ENCODE measurements at regions not wholly inside any gene's neighbourhood (a gene's known extent, or its start where the extent isn't known, plus 50 kb on each side); places are given as distances from the start of the nearest gene placed in this dataset.

DNA sequence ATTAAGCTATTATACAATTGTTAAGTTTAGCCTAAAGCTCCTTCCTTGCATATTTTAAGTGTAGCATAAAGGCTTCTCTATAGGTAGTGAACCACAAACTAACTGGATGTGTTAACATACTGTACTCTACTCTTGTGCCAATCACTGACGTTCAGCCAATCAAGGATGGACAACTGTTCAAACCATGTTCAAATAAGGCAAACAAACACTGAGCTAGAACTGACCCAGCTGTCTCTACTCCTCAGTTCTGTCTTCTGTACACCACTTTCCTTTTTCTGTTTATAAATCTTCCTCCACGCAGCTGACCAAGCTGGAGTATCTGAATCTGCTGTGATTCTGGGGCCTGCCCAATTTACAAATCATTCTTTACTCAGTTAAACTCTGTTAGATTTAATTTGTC, 188.7 kb upstream of the MBL2 start:
- POLR2A ChIA-PET = no interaction called here
- H3K4me3 Mint-ChIP-seq = no peak overlapping the region

GRCh38 chr10:52959810-52960209, 187.2 kb upstream of the MBL2 start:
- no peak overlapping the region for H3K27ac Mint-ChIP-seq
- peaks cover 1% of the 10 kb centered on the region for H3K9me3 Mint-ChIP-seq
- no peak overlapping the region for H3K4me3 Mint-ChIP-seq
- H3K36me3 Mint-ChIP-seq (ENCODE audit: low read depth) = no peaks in the 10 kb centered on the region
- ChIA-PET CTCF (no interaction called here), POLR2A (no interaction called here)
- H3K4me1 Mint-ChIP-seq = no peaks in the 10 kb centered on the region
- ATAC-seq (ENCODE audit: low read depth) (no peak), DNase-seq (no peak)
- intact Hi-C loops (cut with micrococcal nuclease) = no loop called here
- no peak for TF ChIP-seq CTCF (IDR thresholded peaks at IDR 0.05)
- no peaks in the 10 kb centered on the region for H3K27me3 Mint-ChIP-seq

More for the DNA sequence above, 188.7 kb upstream of the MBL2 start:
- CTCF ChIA-PET = no interaction called here
- ATAC-seq (ENCODE audit: low read depth) (no peak), DNase-seq (no peak)
- no peak for TF ChIP-seq CTCF (IDR thresholded peaks at IDR 0.05)
- Mint-ChIP-seq H3K9me3 (peaks cover 1% of the 10 kb centered on the region), H3K27ac (no peak overlapping the region), H3K36me3 (ENCODE audit: low read depth) (no peaks in the 10 kb centered on the region), H3K27me3 (no peaks in the 10 kb centered on the region), H3K4me1 (peaks cover 6% of the 10 kb centered on the region)
- intact Hi-C loops (cut with micrococcal nuclease) = no loop called here

DNA sequence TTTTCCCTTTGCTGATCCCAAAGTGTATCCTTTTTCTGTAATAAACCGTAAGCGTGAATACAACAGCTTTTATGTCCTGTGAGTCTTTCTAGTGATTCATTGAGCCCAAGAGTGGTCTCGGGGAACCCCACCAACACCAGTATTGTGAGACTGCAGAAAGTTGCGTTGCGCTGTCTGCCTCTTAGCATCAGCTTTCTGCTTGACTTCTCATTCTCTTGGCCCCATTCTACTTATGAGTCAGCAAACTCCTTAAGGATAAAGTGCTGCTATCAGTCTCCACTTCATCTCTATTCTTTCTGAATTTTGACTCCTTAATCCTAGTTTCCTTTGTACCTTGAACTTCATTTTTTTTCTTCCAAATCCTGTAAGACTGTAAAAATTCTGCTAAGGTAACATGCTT, 184.3 kb upstream of the MBL2 start:
- no peak for DNase-seq
- Mint-ChIP-seq H3K4me1 (no peaks in the 10 kb centered on the region), H3K27ac (no peak overlapping the region), H3K9me3 (no peaks in the 10 kb centered on the region), H3K4me3 (no peak overlapping the region), H3K36me3 (ENCODE audit: low read depth) (no peaks in the 10 kb centered on the region), H3K27me3 (no peaks in the 10 kb centered on the region)
- no peak for ATAC-seq (ENCODE audit: low read depth)
- POLR2A ChIA-PET = no interaction called here
- intact Hi-C loops (cut with micrococcal nuclease) = no loop called here
- TF ChIP-seq CTCF (IDR thresholded peaks at IDR 0.05) = no peak
- CTCF ChIA-PET = no interaction called here

GRCh38 chr10:52956461-52956860, 183.9 kb upstream of the MBL2 start:
- no peak for DNase-seq
- H3K4me3 Mint-ChIP-seq = no peak overlapping the region
- ATAC-seq (ENCODE audit: low read depth) = no peak
- CTCF ChIA-PET = no interaction called here
- H3K36me3 Mint-ChIP-seq (ENCODE audit: low read depth) = no peaks in the 10 kb centered on the region
- no peak for TF ChIP-seq CTCF (IDR thresholded peaks at IDR 0.05)
- H3K27me3 Mint-ChIP-seq = no peaks in the 10 kb centered on the region
- intact Hi-C loops (cut with micrococcal nuclease) = no loop called here
- no peaks in the 10 kb centered on the region for H3K4me1 Mint-ChIP-seq
- no peaks in the 10 kb centered on the region for H3K9me3 Mint-ChIP-seq
- H3K27ac Mint-ChIP-seq = no peak overlapping the region
- POLR2A ChIA-PET = no interaction called here

DNA sequence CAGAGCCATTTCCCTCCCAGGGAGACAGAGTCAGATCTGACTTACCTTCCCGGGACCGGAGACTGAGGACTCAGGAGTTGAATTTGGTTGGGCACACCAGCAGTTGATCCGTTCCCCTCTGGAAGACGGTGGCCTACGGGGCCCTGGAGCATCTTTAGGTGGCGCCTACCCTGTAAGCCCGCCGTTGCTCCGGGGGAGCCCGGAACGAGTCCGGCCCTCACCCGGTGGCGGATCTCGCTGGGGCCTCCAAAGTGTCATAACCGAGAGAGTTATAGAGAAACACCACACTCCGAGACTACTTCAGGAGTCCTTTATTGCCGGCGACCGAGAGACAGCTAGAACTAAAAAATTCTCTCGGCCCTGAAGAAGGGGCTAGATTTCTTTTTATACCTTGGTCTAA, 182.8 kb upstream of the MBL2 start:
- no peaks in the 10 kb centered on the region for H3K36me3 Mint-ChIP-seq (ENCODE audit: low read depth)
- DNase-seq = no peak
- intact Hi-C loops (cut with micrococcal nuclease) = no loop called here
- ATAC-seq (ENCODE audit: low read depth) = no peak
- H3K9me3 Mint-ChIP-seq = no peaks in the 10 kb centered on the region
- no peaks in the 10 kb centered on the region for H3K4me1 Mint-ChIP-seq
- H3K27me3 Mint-ChIP-seq = no peaks in the 10 kb centered on the region
- H3K27ac Mint-ChIP-seq = no peak overlapping the region
- POLR2A ChIA-PET = no interaction called here
- CTCF ChIA-PET = no interaction called here
- H3K4me3 Mint-ChIP-seq = no peak overlapping the region
- no peak for TF ChIP-seq CTCF (IDR thresholded peaks at IDR 0.05)

Measured in activated B cell treated with CpG ODN at 0.5 μM for 24 hours (primary cell).